IMR-90 (cell line): ENCODE measurements at regions not wholly inside any gene's neighbourhood (a gene's known extent, or its start where the extent isn't known, plus 50 kb on each side); places are given as distances from the start of the nearest gene placed in this dataset.

Experiments
- ATAC-seq: fragments of 200-7000 bp; cut with Tn5 transposase; 2 replicates; pipeline ENCODE4 v1.9.1; 2020; ENCODE audit warnings: low read depth, mild to moderate bottlenecking, moderate library complexity
- BruUV-seq: library from RNA; stranded (reverse); fragments of 400-500 nt; replicated peaks from 2 replicates; lab custom pipeline; 2021; lab: Mats Ljungman, UMichigan
- CTCF ChIA-PET: fragments of 300-600 bp; formaldehyde crosslinking; extraction: SDS; loops from one replicate; lab custom pipeline; 2021; ENCODE audit warnings: antibody characterized with exemption; lab: Yijun Ruan, JAX
- POLR2A ChIA-PET: fragments of 300-600 bp; sonication (Branson Sonifier 250); formaldehyde crosslinking; loops from one replicate; lab custom pipeline; 2022; ENCODE audit warnings: antibody characterized with exemption; ENCODE audit not compliant: unreplicated experiment; lab: Charles Lee
- DNase-seq: peaks from one replicate; pipeline ENCODE4 v3.0.0; 2013
- H2AFZ ChIP-seq: replicated peaks from 2 replicates; pipeline ENCODE3; 2013; ENCODE audit warnings: low read length, mild to moderate bottlenecking; ENCODE audit not compliant: poor library complexity
- H2AK5ac ChIP-seq: 2 replicates; pipeline ENCODE4 v1.6.1; 2013; ENCODE audit warnings: low read depth, low read length, inconsistent platforms
- H2AK9ac ChIP-seq: replicated peaks from 2 replicates; pipeline ENCODE3; 2013; ENCODE audit warnings: mild to moderate bottlenecking, low read depth, low read length, moderate library complexity; ENCODE audit not compliant: poor library complexity
- H2BK120ac ChIP-seq: 2 replicates; pipeline ENCODE4 v1.6.1; 2013; ENCODE audit warnings: low read depth, low read length, inconsistent platforms
- H2BK15ac ChIP-seq: 3 replicates; pipeline ENCODE4 v1.6.1; 2013; ENCODE audit warnings: low read depth, low read length, inconsistent platforms
- H2BK20ac ChIP-seq: 2 replicates; pipeline ENCODE4 v1.6.1; 2013; ENCODE audit warnings: low read depth, mild to moderate bottlenecking, inconsistent platforms, low read length, moderate library complexity
- H2BK5ac ChIP-seq: 2 replicates; pipeline ENCODE4 v1.6.1; 2013; ENCODE audit warnings: mild to moderate bottlenecking, low read depth, low read length, inconsistent platforms; ENCODE audit not compliant: poor library complexity, severe bottlenecking
- H3K14ac ChIP-seq: replicated peaks from 2 replicates; pipeline ENCODE4 v1.6.1; 2013; ENCODE audit warnings: low read depth, low read length, inconsistent platforms
- H3K18ac ChIP-seq: 2 replicates; pipeline ENCODE4 v1.6.1; 2013; ENCODE audit warnings: low read depth, low read length, control low read depth
- H3K23ac ChIP-seq: 2 replicates; pipeline ENCODE4 v1.6.1; 2013; ENCODE audit warnings: low read depth, low read length, inconsistent platforms
- H3K27ac ChIP-seq: 2 replicates; pipeline ENCODE4 v1.5.1; 2013; ENCODE audit warnings: mild to moderate bottlenecking, control low read depth, low read length; ENCODE audit not compliant: insufficient read depth
- H3K27me3 ChIP-seq: 2 replicates; pipeline ENCODE4 v1.6.1; 2013; ENCODE audit warnings: low read length; ENCODE audit not compliant: control insufficient read depth, insufficient read depth
- H3K36me3 ChIP-seq: 2 replicates; pipeline ENCODE4 v1.6.1; 2013; ENCODE audit warnings: low read length, mixed read lengths; ENCODE audit not compliant: control insufficient read depth, insufficient read depth
- H3K4ac ChIP-seq: 2 replicates; pipeline ENCODE4 v1.6.1; 2013; ENCODE audit warnings: low read depth, low read length, inconsistent platforms
- H3K4me1 ChIP-seq: 2 replicates; pipeline ENCODE4 v1.6.1; 2013; ENCODE audit warnings: low read length, mixed read lengths; ENCODE audit not compliant: control insufficient read depth, insufficient read depth
- H3K4me2 ChIP-seq: 2 replicates; pipeline ENCODE4 v1.6.1; 2013; ENCODE audit warnings: low read depth, mild to moderate bottlenecking, control low read depth, low read length, moderate library complexity
- H3K4me3 ChIP-seq: 2 replicates; pipeline ENCODE4 v1.5.1; 2013; ENCODE audit warnings: low read depth, mild to moderate bottlenecking, control low read depth, low read length, moderate library complexity; ENCODE audit not compliant: insufficient read depth
- H3K56ac ChIP-seq: 2 replicates; pipeline ENCODE4 v1.6.1; 2013; ENCODE audit warnings: low read length, inconsistent platforms; ENCODE audit not compliant: insufficient read depth; ENCODE audit errors: extremely low read depth
- H3K79me1 ChIP-seq, 2 experiments: 2 replicates each; pipeline ENCODE4 v1.6.1; 2013; ENCODE audit warnings: low read length in 2 of 2, inconsistent platforms in 1 of 2, low read depth in 1 of 2
- H3K9ac ChIP-seq: 2 replicates; pipeline ENCODE4 v1.6.1; 2013; ENCODE audit warnings: low read depth, low read length, control low read depth
- H3K9me1 ChIP-seq: 2 replicates; pipeline ENCODE4 v1.6.1; 2013; ENCODE audit warnings: low read length, inconsistent platforms; ENCODE audit not compliant: insufficient read depth
- H3K9me3 ChIP-seq: 2 replicates; pipeline ENCODE4 v1.6.1; 2013; ENCODE audit warnings: low read length; ENCODE audit not compliant: control insufficient read depth, insufficient read depth
- H4K20me1 ChIP-seq: 2 replicates; pipeline ENCODE4 v1.6.1; 2013; ENCODE audit warnings: low read length, inconsistent platforms; ENCODE audit not compliant: insufficient read depth
- H4K5ac ChIP-seq: 2 replicates; pipeline ENCODE4 v1.6.1; 2013; ENCODE audit warnings: mild to moderate bottlenecking, low read depth, low read length, control low read depth
- H4K8ac ChIP-seq, 2 experiments: 2 replicates each; pipeline ENCODE4 v1.6.1; 2013; ENCODE audit warnings: low read depth in 2 of 2, low read length in 2 of 2, control low read depth in 1 of 2, inconsistent platforms in 1 of 2
- H4K91ac ChIP-seq: 2 replicates; pipeline ENCODE4 v1.6.1; 2013; ENCODE audit warnings: low read depth, low read length, inconsistent platforms; ENCODE audit not compliant: insufficient read depth
- POLR2A ChIP-seq: IDR thresholded peaks from 2 replicates; pipeline ENCODE4 v1.6.1; 2012; ENCODE audit warnings: mild to moderate bottlenecking, low read depth, low read length
- RCOR1 ChIP-seq: IDR thresholded peaks from 2 replicates; pipeline ENCODE4 v1.6.1; 2012; ENCODE audit warnings: mild to moderate bottlenecking, low read length, improper control_type of control experiment; ENCODE audit not compliant: insufficient replicate concordance
- USF2 ChIP-seq: fragments of 150-350 bp; IDR thresholded peaks from 2 replicates; pipeline ENCODE4 v1.6.1; 2017; ENCODE audit warnings: mild to moderate bottlenecking, antibody characterized with exemption, low read length, low read depth
- WGBS, 2 experiments: methylation state at CpG; one replicate each; pipeline versions ENCODE4 v1.1.5 to v1.1.7; 2013; ENCODE audit warnings: missing lambda C conversion rate in 2 of 2; ENCODE audit not compliant: insufficient read length in 1 of 2; ENCODE audit errors: extremely low coverage in 2 of 2; 5-methylcytosine and 5-hydroxymethylcytosine counted together
- dilution Hi-C: fragments of 300-500 bp; cut with HindIII; formaldehyde crosslinking; loops from one replicate; pipeline ENCODE4 v1.14.3; 2018; ENCODE audit warnings: low sequenced_read_pairs; ENCODE audit not compliant: unreplicated experiment
- in situ Hi-C: fragments of 300-500 bp; cut with MboI; formaldehyde crosslinking; loops from 3 replicates; pipeline ENCODE4 v1.14.3; 2019; ENCODE audit warnings: low sequenced_read_pairs, inconsistent platforms, mixed read lengths
- intact Hi-C: fragments of 100-400 bp; cut with micrococcal nuclease; formaldehyde crosslinking; loops from 2 replicates; pipeline ENCODE4 v1.10.0; 2022

- ATAC-seq, result no peak
- POLR2A ChIA-PET, result no interaction called here
- H3K79me1 ChIP-seq, result no peaks in the 10 kb centered on the region
Observed at GRCh38 chr15:37751401-37751800, 183.0 kb upstream of the TMCO5A start.

More at GRCh38 chr15:37751401-37751800, 183.0 kb upstream of the TMCO5A start:
- Histone ChIP-seq H3K4me2 (no peak overlapping the region), H2AK9ac (no peak overlapping the region), H2AK5ac (no peak overlapping the region), H3K18ac (no peak overlapping the region), H4K91ac (no peak overlapping the region), H2AFZ (no peak overlapping the region), H3K27me3 (no peaks in the 10 kb centered on the region; the same call in 1 of the 2 replicates), H3K9ac (no peak overlapping the region), H4K20me1 (no peaks in the 10 kb centered on the region), H3K56ac (no peak overlapping the region), H2BK20ac (no peak overlapping the region), H4K8ac (no peak overlapping the region), H3K4me3 (no peak overlapping the region), H2BK15ac (no peak overlapping the region), H4K5ac (no peak overlapping the region), H3K36me3 (no peaks in the 10 kb centered on the region), H3K14ac (no peak overlapping the region), H3K23ac (no peak overlapping the region), H3K4me1 (no peaks in the 10 kb centered on the region), H3K27ac (no peak overlapping the region), H2BK120ac (no peak overlapping the region), H2BK5ac (no peak overlapping the region), H3K9me1 (no peaks in the 10 kb centered on the region), H3K9me3 (no peaks in the 10 kb centered on the region), H3K4ac (no peak overlapping the region)
- TF ChIP-seq USF2 (no peak), POLR2A (no peak), RCOR1 (no peak)
- DNase-seq, result no peak
- dilution Hi-C loops (no loop called here), in situ Hi-C loops (no loop called here), intact Hi-C loops (no loop called here)
- BruUV-seq, result no TSS peak
- CTCF ChIA-PET, result interaction anchor here (1.7 kb wide), 1 partner anchor 14 kb away, joined by 3 read pairs; no protein-coding TSS in a partner anchor
- whole genome bisulfite sequencing, 2 experiments, result no CpG with 5 or more reads among the region's 3 CpGs
